Endothelial cell of umbilical vein (primary cell): ENCODE measurements at regions not wholly inside any gene's neighbourhood (a gene's known extent, or its start where the extent isn't known, plus 50 kb on each side); places are given as distances from the start of the nearest gene placed in this dataset.

ENCODE experiments used
- BruUV-seq: library from RNA; stranded (reverse); fragments of 400-500 nt; replicated peaks from 2 replicates; lab custom pipeline; 2021; lab: Mats Ljungman, UMichigan
- CTCF ChIA-PET: fragments of 300-600, 350-600 bp; sonication (Branson Sonifier 250); formaldehyde crosslinking; loops from one replicate; lab custom pipeline; 2021; ENCODE audit warnings: antibody characterized with exemption, inconsistent platforms; lab: Charles Lee
- POLR2A ChIA-PET: fragments of 300-600, 350-600 bp; sonication (Branson Sonifier 250); formaldehyde crosslinking; loops from one replicate; lab custom pipeline; 2021; ENCODE audit warnings: antibody characterized with exemption, inconsistent platforms; lab: Charles Lee
- DNase-seq: peaks from one replicate; pipeline ENCODE4 v3.0.0-alpha.2; 2011; ENCODE audit warnings: low read depth, low spot score
- FAIRE-seq: peaks from 2 replicates; lab custom pipeline; 2011; peaks lifted over from hg19 to GRCh38; lab: Jason Lieb, UNC
- H2AFZ ChIP-seq: 2 replicates; pipeline ENCODE4 v1.6.0; 2012; ENCODE audit warnings: low read depth, low read length, control low read depth, inconsistent platforms
- H3K27ac ChIP-seq: 2 replicates; pipeline ENCODE4 v1.5.1; 2011; ENCODE audit warnings: low read depth, mild to moderate bottlenecking, control low read depth, low read length, moderate library complexity; ENCODE audit not compliant: insufficient read depth
- H3K27me3 ChIP-seq, 2 experiments: 2 replicates each; pipeline versions ENCODE4 v1.6.0 to v1.6.1; 2011; ENCODE audit warnings: low read length in 2 of 2, mixed read lengths in 1 of 2; ENCODE audit not compliant: control insufficient read depth in 2 of 2, insufficient read depth in 2 of 2
- H3K36me3 ChIP-seq, 2 experiments: 2 replicates in 1 of 2; 3 replicates in 1 of 2; pipeline ENCODE4 v1.5.1; 2011; ENCODE audit warnings: low read length in 2 of 2, mild to moderate bottlenecking in 1 of 2, moderate library complexity in 1 of 2; ENCODE audit not compliant: control insufficient read depth in 2 of 2, insufficient read depth in 2 of 2; ENCODE audit errors: extremely low read depth in 1 of 2
- H3K4me1 ChIP-seq: 3 replicates; pipeline ENCODE4 v1.5.1; 2011; ENCODE audit warnings: mild to moderate bottlenecking, low read length; ENCODE audit not compliant: control insufficient read depth, insufficient read depth; ENCODE audit errors: extremely low read depth
- H3K4me2 ChIP-seq: 2 replicates; pipeline ENCODE4 v1.6.1; 2011; ENCODE audit warnings: low read length, control low read depth, mixed read lengths; ENCODE audit not compliant: insufficient read depth
- H3K4me3 ChIP-seq, 3 experiments: fragments of 200-600 bp in 1 of 3; sonication (generic), shearing (Covaris generic) in 1 of 3; replicated peaks in 1 of 3; 2 replicates each; pipeline ENCODE4 v1.5.1; 2011 to 2016; ENCODE audit warnings: control low read depth in 3 of 3, low read length in 3 of 3, mild to moderate bottlenecking in 2 of 3, inconsistent platforms in 1 of 3, low read depth in 1 of 3, moderate library complexity in 1 of 3; ENCODE audit not compliant: insufficient read depth in 1 of 3
- H3K79me2 ChIP-seq: 2 replicates; pipeline ENCODE4 v1.6.0; 2012; ENCODE audit warnings: low read length, inconsistent platforms; ENCODE audit not compliant: control insufficient read depth, insufficient read depth
- H3K9ac ChIP-seq: replicated peaks from 2 replicates; pipeline ENCODE3; 2011; ENCODE audit warnings: low read length, control low read depth; ENCODE audit not compliant: insufficient read depth; ENCODE audit errors: extremely low read depth
- H3K9me1 ChIP-seq: replicated peaks from 3 replicates; pipeline ENCODE4 v1.6.0; 2011; ENCODE audit warnings: mild to moderate bottlenecking, low read length; ENCODE audit not compliant: control insufficient read depth, insufficient read depth; ENCODE audit errors: extremely low read depth
- H3K9me3 ChIP-seq: replicated peaks from 2 replicates; pipeline ENCODE4 v1.5.1; 2012; ENCODE audit warnings: low read length, inconsistent platforms; ENCODE audit not compliant: control insufficient read depth, insufficient read depth
- H4K20me1 ChIP-seq: replicated peaks from 2 replicates; pipeline ENCODE3; 2011; ENCODE audit warnings: mild to moderate bottlenecking, low read length; ENCODE audit not compliant: control insufficient read depth, insufficient read depth; ENCODE audit errors: extremely low read depth
- CTCF ChIP-seq, 2 donors: IDR thresholded peaks; 1 replicate in 1 of 2; 2 replicates in 1 of 2; pipeline ENCODE4 v1.5.1; 2011; ENCODE audit warnings: low read length in 2 of 2, mild to moderate bottlenecking in 2 of 2, moderate library complexity in 2 of 2, control low read depth in 1 of 2, inconsistent platforms in 1 of 2, low read depth in 1 of 2; ENCODE audit not compliant: insufficient read depth in 1 of 2; ENCODE audit errors: extremely low read depth in 1 of 2
- EZH2 ChIP-seq: IDR thresholded peaks from 2 replicates; pipeline ENCODE4 v1.6.1; 2012; ENCODE audit warnings: borderline replicate concordance, low read depth, mild to moderate bottlenecking, moderate library complexity, low read length, inconsistent platforms; ENCODE audit not compliant: severe bottlenecking
- FOS ChIP-seq: IDR thresholded peaks from 2 replicates; pipeline ENCODE4 v1.6.1; 2011; ENCODE audit warnings: mild to moderate bottlenecking, low read length, moderate library complexity, borderline replicate concordance; ENCODE audit not compliant: insufficient read depth
- GATA2 ChIP-seq: IDR thresholded peaks from 2 replicates; pipeline ENCODE4 v1.7.0; 2011; ENCODE audit warnings: low read depth, mild to moderate bottlenecking, moderate library complexity, mixed read lengths, low read length; ENCODE audit not compliant: insufficient read length, insufficient read depth
- JUN ChIP-seq: IDR thresholded peaks from 2 replicates; pipeline ENCODE4 v1.6.1; 2011; ENCODE audit warnings: borderline replicate concordance, low read depth; ENCODE audit not compliant: insufficient read length, insufficient read depth
- MAX ChIP-seq: IDR thresholded peaks from 2 replicates; pipeline ENCODE4 v1.6.1; 2011; ENCODE audit not compliant: insufficient read depth, insufficient read length
- MYC ChIP-seq: IDR thresholded peaks from one replicate; pipeline ENCODE4 v1.6.1; 2011; ENCODE audit warnings: mild to moderate bottlenecking, low read depth, low read length
- POLR2A ChIP-seq: IDR thresholded peaks from 2 replicates; pipeline ENCODE4 v1.6.1; 2012; ENCODE audit warnings: low read depth, mild to moderate bottlenecking, control low read depth, low read length
- POLR2AphosphoS5 ChIP-seq: IDR thresholded peaks from 2 replicates; pipeline ENCODE4 v1.6.1; 2012; ENCODE audit warnings: low read depth, mild to moderate bottlenecking, control low read depth, low read length, moderate library complexity; ENCODE audit not compliant: insufficient read depth
- dilution Hi-C: fragments of 300-500 bp; cut with MboI; formaldehyde crosslinking; loops from one replicate; pipeline ENCODE4 v1.15.0; 2019; ENCODE audit warnings: low sequenced_read_pairs; ENCODE audit not compliant: extremely low pct_ligation_motif_present
- intact Hi-C: fragments of 100-400 bp; cut with micrococcal nuclease; formaldehyde crosslinking; loops from one replicate; pipeline ENCODE4 v1.10.0; 2022

- ChIA-PET POLR2A (no interaction called here), CTCF (no interaction called here)
- intact Hi-C loops (no loop called here), dilution Hi-C loops (no loop called here)
- Histone ChIP-seq H3K27ac (no peak overlapping the region), H3K9me3 (no peaks in the 10 kb centered on the region), H3K9me1 (no peaks in the 10 kb centered on the region), H3K4me3 (no peak overlapping the region), H4K20me1 (no peaks in the 10 kb centered on the region), H3K27me3 (peaks cover 0 to 2% of the 10 kb centered on the region in 2 experiments), H3K4me2 (no peak overlapping the region), H2AFZ (no peak overlapping the region), H3K4me1 (no peaks in the 10 kb centered on the region), H3K36me3 (no peaks in the 10 kb centered on the region), H3K79me2 (no peaks in the 10 kb centered on the region), H3K9ac (no peak overlapping the region)
- no TSS peak for BruUV-seq
- DNase-seq (no peak), FAIRE-seq (no peak)
- no peak for TF ChIP-seq MAX
- no peak for TF ChIP-seq CTCF (IDR thresholded peaks at IDR 0.05; ENCODE audit: extremely low read depth in 1 of 2, insufficient read depth in 1 of 2, low read depth in 1 of 2, low read length in 2 of 2)
- no peak for TF ChIP-seq EZH2
- no peak for TF ChIP-seq FOS
- no peak for TF ChIP-seq POLR2A
- no peak for TF ChIP-seq JUN
- TF ChIP-seq POLR2AphosphoS5: no peak
- TF ChIP-seq MYC: no peak
- TF ChIP-seq GATA2: no peak
These were observed 195.1 kb downstream of the ACKR3 start for GRCh38 chr2:236764716-236765115.
